COLO829 (cell line): ENCODE measurements at regions not wholly inside any gene's neighbourhood (a gene's known extent, or its start where the extent isn't known, plus 50 kb on each side); places are given as distances from the start of the nearest gene placed in this dataset.
"Not testable (repeated sequence)": the region's sequence is repeated elsewhere in the genome, so short reads cannot be mapped to it uniquely, and the experiment has no call there.

Experiments
- DNase-seq: peaks from one replicate; pipeline ENCODE4 v3.0.0; 2012; ENCODE audit warnings: low spot score

DNA sequence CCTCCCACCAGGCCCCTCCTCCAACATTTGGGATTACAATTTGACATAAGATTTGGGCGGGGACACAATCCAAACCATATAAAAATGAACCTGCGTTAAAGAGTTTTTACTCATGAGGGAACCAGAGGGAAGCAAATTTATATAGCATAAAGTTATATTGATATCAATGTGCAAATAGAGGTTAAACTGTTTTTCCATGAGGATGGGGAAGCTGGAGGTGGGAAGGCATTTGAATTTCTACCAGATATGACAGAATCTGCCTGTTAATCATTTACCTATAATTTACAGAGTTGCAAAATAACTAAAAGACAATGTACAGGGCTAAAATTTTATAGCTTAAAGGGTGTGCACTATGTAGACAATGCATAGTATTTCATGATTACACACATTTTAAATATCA, 322.0 kb upstream of the FKBP1C start:
- no peak for DNase-seq

DNA sequence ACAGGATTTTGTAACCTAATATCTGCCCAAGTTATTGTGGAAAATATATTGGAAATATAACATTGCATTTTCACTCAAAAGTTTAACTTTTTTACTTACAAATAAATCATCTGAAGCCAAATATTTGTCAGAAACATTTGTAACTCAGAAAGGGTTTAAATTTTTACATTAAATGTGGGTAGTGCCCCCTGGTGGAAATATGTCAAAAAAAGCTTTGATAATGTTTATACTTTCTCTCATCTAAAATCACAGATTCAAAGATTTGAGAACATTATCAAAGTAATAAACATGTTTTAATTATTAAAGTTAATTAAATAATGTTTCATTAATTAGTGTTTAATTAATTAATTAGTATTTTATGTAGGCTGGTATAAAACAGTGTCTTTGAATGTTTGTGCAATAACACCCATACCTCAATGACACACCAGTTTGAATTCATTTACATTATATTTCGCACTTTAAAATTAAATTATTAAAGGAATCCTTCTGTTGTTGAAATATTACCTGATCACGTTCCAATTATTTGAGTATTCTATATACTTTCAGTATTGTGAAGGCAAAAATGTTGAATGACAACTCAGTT, 320.1 kb upstream of the FKBP1C start:
- peak; percentile 2 for DNase-seq

DNA sequence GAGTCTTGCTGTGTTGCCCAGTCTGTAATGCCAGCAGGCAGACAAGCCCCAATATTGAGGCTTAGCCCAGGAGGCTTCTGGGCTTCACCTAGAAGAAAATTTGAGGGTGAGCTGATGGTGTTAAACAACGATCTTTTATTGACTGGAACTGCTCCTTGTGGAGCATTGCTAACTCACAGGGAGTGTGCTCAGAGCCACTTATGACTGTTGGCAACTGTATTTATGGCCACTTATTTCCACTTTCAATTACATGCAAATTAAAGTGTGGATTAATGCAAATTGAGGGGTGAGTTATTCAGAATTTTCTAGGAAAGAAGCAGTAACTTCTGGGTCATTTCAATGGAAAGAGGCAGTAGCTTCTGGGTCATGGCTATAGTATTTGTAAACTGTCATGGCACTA, 317.2 kb upstream of the FKBP1C start:
- DNase-seq: no peak

DNA sequence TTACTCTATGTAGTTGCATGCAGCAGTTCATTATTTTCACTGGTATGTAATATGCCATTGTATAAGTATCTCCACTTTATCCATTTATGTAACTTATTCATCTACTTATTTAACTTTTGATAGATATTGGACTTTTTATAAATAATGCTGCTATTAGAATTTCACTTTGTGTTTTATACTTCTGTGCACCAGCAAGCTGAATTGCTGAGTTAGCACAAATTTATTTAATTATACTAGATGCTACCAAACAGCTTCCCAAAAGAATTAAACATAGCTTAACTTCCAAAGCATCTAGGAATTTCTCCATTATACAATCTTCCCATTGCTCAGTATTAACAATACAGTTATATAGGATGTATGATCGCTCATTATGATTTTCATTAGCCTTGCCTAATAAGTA, 308.0 kb upstream of the FKBP1C start:
- no peak for DNase-seq

GRCh38 chr6:62904687-62905086, 306.6 kb upstream of the FKBP1C start:
- no peak for DNase-seq

- DNase-seq: no peak
Measured at GRCh38 chr6:62914530-62914929, 296.7 kb upstream of the FKBP1C start.

- DNase-seq: no peak
Measured at GRCh38 chr6:62923728-62924127, 287.5 kb upstream of the FKBP1C start.

DNA sequence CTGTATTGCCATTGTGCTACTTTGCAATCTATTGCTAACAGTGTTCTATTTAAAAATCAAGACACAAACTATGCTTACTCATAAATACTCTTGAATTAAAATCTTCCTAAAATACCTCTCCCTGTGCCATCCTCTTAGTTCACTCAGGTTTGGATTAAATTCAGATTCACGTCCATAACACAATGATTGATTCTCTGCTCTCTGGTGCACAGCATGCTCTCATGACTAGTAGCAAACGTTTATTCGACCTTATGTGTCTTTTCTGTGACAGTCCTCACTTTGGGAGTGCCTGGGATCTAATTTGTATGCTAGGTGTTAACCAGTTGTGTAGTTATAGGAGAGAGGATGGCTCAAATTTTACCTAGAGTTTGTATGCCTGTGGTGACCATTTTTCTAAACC, 270.4 kb upstream of the FKBP1C start:
- DNase-seq: no peak

- no peak for DNase-seq
Measured at GRCh38 chr6:62942000-62942399, 269.3 kb upstream of the FKBP1C start.

GRCh38 chr6:62968834-62969233, 242.4 kb upstream of the FKBP1C start:
- DNase-seq: no peak

- no peak for DNase-seq
Measured at GRCh38 chr6:62971976-62972658, 239.2 kb upstream of the FKBP1C start.

DNA sequence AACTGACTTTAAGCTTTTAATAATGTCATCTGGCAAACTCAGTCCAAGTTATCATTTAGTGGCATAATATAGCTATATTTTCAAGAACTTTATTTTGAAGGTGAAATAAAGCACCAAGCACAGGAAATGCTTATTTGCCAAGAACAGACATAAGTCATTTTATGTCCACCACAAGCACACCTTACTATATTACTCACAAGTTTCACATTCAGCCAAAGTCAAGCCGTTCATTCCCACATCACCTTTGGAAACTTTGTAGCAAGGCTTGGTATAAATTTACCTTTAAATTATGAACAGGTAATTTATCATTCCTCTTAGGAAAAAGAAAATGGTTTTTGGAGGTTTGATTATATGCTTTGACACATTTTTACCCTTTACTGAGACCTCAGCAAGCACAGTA, 236.8 kb upstream of the FKBP1C start:
- DNase-seq: no peak

GRCh38 chr6:62976566-62976965, 234.7 kb upstream of the FKBP1C start:
- DNase-seq: no peak

DNA sequence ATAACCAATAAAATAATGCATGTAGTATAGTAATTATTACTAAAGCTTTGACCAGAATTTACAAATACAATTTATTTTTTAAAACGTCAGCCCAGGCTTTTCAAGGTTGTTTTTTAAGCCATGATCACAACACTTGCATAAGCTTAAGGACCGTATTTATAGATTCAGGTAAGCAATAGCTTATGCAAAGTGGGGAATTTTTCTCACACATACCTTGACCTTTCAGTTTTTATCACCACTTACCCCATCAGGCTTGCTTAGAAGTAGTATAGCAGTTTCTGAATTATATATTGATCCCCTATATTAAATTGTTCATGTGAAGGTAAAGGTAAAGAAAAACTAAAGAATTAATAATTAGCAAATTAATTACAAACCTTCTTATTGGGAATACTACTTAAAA, 232.3 kb upstream of the FKBP1C start:
- no peak for DNase-seq

- no peak for DNase-seq
Measured at GRCh38 chr6:62980093-62980492, 231.2 kb upstream of the FKBP1C start.

DNA sequence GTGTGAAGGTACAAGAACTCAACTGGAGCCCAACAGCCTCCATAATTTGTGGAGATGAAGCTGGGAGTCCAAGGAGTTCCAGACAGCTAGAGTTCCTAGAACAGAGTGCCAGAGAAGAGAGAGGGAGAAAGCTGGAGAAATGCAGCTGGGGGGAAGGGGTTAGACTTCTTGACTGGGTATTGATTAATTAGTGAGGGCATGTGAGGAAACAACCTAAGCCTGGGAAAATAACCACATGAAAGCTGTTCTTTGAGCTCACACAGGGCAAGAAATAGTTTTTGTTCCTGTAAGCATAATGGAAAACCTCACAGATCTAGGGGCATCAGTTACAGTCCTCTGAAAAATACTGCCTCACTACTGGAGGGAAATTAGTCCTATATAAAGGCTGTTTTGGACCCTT, 230.5 kb upstream of the FKBP1C start:
- DNase-seq: no peak

- DNase-seq: no peak
Measured at GRCh38 chr6:62982951-62983350, 228.3 kb upstream of the FKBP1C start.

- not testable (repeated sequence) for DNase-seq
Measured at GRCh38 chr6:62991696-62992095, 219.6 kb upstream of the FKBP1C start.

DNA sequence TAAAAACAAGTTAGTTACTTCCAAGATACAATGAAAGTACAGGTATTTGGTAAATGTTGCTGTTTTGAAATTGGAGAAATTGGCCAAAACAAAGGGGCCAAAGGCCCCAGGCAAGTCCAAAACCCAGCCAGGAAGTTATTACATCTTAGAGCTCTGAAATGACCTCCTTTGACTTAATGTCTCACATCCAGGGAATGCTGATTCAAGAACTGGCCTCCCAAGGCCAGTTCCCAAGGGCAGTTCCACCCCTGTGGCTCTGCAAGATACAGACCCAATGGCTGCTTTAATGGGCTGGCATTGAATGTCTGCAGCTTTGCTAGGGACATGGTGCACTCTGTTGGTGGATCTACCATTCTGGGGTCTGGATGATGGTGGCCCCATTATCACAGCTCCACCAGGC, 217.3 kb upstream of the FKBP1C start:
- DNase-seq: no peak

DNA sequence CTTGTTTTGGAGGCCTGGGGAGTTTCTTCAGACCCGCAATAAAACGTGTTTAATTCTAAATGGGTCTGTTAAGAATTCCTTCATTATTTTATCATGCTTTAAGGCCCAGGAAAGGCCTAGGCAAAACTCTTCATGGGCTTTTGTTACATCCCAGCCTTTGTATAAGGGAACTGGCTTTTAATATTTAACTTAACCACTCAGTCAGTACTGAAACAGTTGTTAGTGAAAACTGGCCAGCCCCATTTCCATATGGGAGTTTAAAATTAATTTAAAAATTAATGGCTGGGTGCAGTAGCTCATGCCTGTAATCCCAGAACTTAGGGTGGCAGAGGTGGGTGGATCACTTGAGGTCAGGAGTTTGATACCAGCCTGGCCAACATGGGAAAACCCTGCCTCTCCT, 213.2 kb upstream of the FKBP1C start:
- DNase-seq: no peak

DNA sequence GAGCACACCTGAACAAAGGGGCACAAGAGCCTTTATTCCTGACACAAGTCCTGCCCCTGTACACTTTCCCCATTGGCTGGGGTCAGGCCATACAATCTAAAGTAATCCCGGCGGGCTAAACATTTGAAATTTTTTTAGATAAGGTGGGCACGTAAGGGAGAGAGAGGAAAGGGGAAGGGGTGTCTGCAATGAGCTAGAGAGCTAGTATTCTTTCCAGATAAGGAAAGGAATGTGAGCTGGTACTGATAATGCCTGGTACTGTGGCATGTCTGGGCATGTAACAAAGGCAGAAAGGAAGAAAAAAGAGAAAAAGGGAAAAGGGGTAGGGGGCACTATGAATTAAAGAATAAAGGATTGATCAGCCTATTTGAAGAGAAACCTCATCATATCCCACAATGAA, 212.0 kb upstream of the FKBP1C start:
- DNase-seq: not testable (repeated sequence)

GRCh38 chr6:62999796-63000195, 211.5 kb upstream of the FKBP1C start:
- no peak for DNase-seq

DNA sequence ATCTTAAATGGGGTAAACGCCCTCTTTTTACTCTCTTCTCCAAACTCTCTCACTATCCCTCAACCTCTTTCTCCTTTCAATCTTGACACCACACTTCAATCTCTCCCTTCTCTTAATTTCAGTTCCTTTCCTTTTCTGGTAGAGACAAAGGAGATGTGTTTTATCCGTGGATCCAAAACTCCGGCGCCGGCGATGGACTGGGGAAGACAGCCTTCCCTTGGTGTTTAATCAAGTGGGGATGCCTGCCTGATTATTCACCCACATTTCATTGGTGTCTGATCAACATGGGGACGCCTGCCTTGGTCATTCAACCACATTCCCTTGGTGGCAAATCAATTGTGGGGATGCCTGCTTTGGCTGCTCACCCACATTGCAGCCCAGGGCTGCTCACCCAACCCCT, 205.3 kb upstream of the FKBP1C start:
- not testable (repeated sequence) for DNase-seq

DNA sequence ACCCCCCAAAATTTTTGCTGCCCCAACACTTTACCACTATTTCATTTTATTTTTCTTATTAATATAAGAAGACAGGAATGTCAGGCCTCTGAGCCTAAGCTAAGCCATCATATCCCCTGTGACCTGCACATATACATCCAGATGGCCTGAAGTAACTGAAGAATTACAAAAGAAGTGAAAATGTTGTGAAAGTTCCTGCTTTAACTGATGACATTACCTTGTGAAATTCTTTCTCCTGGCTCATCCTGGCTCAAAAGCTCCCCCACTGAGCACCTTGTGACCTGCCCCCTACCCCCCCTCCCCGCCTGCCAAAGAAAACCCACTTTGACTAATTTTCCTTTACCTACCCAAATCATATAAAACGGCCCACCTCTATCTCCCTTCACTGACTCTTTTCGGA, 200.3 kb upstream of the FKBP1C start:
- not testable (repeated sequence) for DNase-seq
